ENCODE measurements at regions not wholly inside any gene's neighbourhood (a gene's known extent, or its start where the extent isn't known, plus 50 kb on each side); places are given as distances from the start of the nearest gene placed in this dataset.
"Not testable (repeated sequence)": the region's sequence is repeated elsewhere in the genome, so short reads cannot be mapped to it uniquely, and the experiment has no call there.

DNA sequence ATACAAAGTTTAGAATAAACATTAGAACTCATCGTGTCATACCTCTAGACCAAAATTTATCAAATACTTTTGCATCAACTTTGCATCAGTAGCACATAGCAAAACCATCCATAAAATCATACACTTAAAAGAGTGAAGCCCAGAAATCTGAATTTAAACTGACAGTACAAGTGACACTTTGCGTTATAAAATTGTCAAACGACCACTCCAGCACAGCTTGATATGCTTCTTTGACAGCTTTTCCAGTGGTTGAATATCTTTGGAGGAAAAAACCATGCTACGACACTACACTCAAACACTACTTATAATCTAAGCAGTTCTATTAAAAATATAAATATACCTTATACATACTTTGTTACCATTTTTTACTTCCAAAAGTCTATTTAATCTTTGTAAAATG is 1644.4 kb downstream of the STIM2 start:
- TF ChIP-seq, protein P1, sequence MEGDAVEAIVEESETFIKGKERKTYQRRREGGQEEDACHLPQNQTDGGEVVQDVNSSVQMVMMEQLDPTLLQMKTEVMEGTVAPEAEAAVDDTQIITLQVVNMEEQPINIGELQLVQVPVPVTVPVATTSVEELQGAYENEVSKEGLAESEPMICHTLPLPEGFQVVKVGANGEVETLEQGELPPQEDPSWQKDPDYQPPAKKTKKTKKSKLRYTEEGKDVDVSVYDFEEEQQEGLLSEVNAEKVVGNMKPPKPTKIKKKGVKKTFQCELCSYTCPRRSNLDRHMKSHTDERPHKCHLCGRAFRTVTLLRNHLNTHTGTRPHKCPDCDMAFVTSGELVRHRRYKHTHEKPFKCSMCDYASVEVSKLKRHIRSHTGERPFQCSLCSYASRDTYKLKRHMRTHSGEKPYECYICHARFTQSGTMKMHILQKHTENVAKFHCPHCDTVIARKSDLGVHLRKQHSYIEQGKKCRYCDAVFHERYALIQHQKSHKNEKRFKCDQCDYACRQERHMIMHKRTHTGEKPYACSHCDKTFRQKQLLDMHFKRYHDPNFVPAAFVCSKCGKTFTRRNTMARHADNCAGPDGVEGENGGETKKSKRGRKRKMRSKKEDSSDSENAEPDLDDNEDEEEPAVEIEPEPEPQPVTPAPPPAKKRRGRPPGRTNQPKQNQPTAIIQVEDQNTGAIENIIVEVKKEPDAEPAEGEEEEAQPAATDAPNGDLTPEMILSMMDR (IDR thresholded peaks at IDR 0.05; ENCODE audit: insufficient read depth, low read depth, low read length) = no peak
- no peak overlapping the region for H3K4me3 ChIP-seq (ENCODE audit: low read depth, low read length)
- DNase-seq (ENCODE audit: low read depth) = no peak

DNA sequence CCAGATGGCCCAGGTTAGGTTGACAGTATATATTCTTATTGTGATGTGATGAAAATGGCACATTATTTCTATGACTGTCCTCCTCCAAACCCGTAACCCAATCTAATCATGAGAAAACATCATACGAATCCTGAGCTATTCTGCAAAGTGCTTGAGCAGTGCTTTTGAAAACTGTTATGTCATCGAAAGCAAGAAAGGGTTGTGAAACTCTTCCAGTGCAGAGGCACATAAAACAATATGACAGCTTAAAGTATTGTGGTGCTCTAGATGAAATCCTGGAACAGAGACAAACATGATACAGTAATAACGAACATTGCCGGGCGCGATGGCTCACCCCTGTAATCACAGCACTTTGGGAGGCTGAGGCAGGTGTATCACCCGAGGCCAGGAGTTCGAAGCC is 1648.0 kb downstream of the STIM2 start:
- DNase-seq (ENCODE audit: low read depth) = no peak
- H3K4me3 ChIP-seq (ENCODE audit: low read depth, low read length) = no peak overlapping the region
- TF ChIP-seq, protein P1 (IDR thresholded peaks at IDR 0.05; ENCODE audit: insufficient read depth, low read depth, low read length) = no peak

DNA sequence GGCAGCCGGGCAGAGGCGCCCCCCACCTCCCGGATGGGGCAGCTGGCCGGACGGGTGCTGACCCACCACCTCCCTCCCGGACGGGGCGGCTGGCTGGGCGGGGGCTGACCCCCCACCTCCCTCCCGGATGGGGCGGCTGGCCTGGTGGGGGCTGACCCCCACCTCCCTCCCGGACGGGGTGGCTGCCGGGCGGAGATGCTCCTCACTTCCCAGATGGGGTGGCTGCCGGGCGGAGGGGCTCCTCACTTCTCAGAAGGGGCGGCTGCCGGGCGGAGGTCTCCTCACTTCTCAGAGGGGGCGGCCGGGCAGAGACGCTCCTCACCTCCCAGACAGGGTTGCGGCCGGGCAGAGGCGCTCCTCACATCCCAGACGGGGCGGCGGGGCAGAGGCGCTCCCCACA is 1654.1 kb downstream of the STIM2 start:
- not testable (repeated sequence) for DNase-seq (ENCODE audit: low read depth); H3K4me3 ChIP-seq (ENCODE audit: low read depth, low read length)

DNA sequence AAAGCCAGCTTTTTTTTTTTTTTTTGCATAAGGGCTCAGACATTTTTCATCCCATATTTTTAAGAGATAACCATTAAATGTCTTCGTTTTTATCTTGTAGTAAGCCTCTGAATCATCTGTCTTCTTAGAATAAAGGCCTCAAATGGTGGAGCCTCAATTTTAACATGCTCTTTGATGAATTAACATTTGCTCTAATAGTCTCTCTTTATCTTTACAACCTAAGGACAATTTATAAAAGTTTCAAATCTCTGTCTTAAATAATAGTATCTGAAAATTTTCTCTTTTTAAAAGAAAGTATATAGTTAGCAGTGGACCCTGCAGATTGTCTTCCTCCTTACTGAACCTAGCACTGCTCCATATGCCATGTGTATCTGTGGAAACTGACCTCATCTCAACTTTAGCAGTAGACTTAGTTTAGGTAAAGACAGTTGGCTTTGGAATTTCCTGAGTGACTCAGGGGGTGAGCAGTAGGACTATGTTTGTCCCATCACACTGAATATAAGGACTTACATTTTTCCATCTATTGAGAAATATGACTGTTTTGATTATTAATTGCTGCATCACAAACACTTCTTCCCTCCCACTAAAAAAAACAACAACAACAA is 1658.0 kb downstream of the STIM2 start:
- H3K4me3 ChIP-seq (ENCODE audit: low read depth, low read length) = no peak overlapping the region
- TF ChIP-seq, protein P1 (IDR thresholded peaks at IDR 0.05; ENCODE audit: insufficient read depth, low read depth, low read length) = no peak
- DNase-seq (ENCODE audit: low read depth) = peak; percentile 10

DNA sequence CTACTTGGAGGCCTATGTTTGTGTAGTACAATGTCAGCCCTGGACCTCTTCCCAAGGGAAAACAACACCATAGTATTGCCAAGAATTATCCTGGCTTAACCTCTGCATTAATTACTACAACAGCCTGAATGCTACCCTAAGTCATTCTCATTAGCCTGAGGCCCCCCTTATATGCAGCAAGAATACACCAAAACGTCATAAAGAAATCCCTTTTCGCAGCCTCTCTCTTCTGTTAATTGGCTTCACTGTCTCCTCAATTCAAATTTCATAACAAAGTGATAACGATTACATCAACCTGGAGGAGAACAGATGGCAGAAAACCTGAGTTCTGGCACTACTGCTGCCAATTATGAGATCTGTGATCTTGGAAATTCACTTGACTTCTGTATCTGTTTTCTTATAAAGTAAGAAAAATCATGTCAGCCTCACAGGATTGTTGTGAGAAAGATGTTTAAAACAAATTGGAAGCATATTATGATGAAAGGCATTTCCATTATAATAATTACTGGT is 1663.1 kb downstream of the STIM2 start:
- no peak overlapping the region for H3K4me3 ChIP-seq (ENCODE audit: low read depth, low read length)
- DNase-seq (ENCODE audit: low read depth) = no peak
- TF ChIP-seq, protein P1 (IDR thresholded peaks at IDR 0.05; ENCODE audit: insufficient read depth, low read depth, low read length) = no peak

DNA sequence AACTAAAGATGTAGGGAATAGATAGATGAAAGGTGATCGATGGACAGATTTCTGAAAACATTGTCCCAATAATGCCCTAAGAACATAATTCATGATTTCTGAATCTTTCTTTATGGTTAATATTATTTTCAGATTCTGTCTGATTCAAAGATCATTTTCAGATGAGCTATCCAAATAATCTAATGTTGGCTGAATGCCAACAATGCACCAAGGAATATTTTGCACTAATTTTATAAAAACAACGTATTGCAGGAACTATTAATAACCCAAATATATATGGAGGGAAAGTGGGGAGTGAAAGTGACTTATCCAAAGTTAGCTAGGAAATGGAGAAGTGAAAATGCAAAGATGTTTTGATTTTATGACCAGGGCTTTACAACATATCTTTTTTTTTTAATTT is 1675.5 kb downstream of the STIM2 start:
- DNase-seq (ENCODE audit: low read depth) = no peak
- H3K4me3 ChIP-seq (ENCODE audit: low read depth, low read length) = no peak overlapping the region
- TF ChIP-seq, protein P1 (IDR thresholded peaks at IDR 0.05; ENCODE audit: insufficient read depth, low read depth, low read length) = no peak

DNA sequence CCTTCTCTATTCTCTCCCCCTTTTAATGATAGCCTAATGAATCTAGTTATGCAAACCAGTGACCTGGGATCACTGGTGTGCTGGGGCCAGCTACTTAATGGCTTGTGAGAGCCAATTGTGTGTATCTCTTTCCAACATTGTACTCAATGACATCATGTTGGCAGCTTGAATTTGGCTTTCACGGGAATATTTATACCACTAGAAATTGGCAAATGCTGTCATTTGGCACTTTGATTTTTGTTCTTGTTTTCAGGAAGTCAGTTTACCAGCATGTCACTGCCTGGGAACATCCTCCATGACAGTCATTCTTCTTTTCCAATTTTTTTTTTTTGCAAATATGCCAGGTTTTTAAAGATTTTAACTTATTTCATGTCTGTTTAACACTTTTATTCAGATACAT is 1685.3 kb downstream of the STIM2 start:
- TF ChIP-seq, protein P1 (IDR thresholded peaks at IDR 0.05; ENCODE audit: insufficient read depth, low read depth, low read length) = no peak
- no peak for DNase-seq (ENCODE audit: low read depth)
- no peak overlapping the region for H3K4me3 ChIP-seq (ENCODE audit: low read depth, low read length)
